Liver (tissue), 8 donors: ENCODE measurements at regions not wholly inside any gene's neighbourhood (a gene's known extent, or its start where the extent isn't known, plus 50 kb on each side); places are given as distances from the start of the nearest gene placed in this dataset.

Experiments
- DNase-seq: peaks from one replicate; pipeline ENCODE4 v3.0.0-alpha.2; 2017; ENCODE audit warnings: low spot score
- H3K27ac ChIP-seq, 2 donors: one replicate each; pipeline ENCODE4 v1.7.0; 2013; ENCODE audit warnings: inconsistent platforms in 2 of 2, low read length in 2 of 2, control low read depth in 1 of 2, low read depth in 1 of 2, mild to moderate bottlenecking in 1 of 2
- H3K27me3 ChIP-seq, 4 donors: one replicate each; pipeline versions ENCODE4 v1.6.1 to v1.7.0; 2013; ENCODE audit warnings: low read length in 3 of 4, inconsistent platforms in 1 of 4, mild to moderate bottlenecking in 1 of 4, moderate library complexity in 1 of 4; ENCODE audit not compliant: control insufficient read depth in 4 of 4, insufficient read depth in 4 of 4
- H3K36me3 ChIP-seq, 4 donors: one replicate each; pipeline versions ENCODE4 v1.6.1 to v1.7.0; 2013; ENCODE audit warnings: low read length in 3 of 4, mild to moderate bottlenecking in 3 of 4, low read depth in 1 of 4, moderate library complexity in 1 of 4; ENCODE audit not compliant: control insufficient read depth in 4 of 4, insufficient read depth in 3 of 4
- H3K4me1 ChIP-seq, 4 donors: one replicate each; pipeline versions ENCODE4 v1.6.1 to v1.7.0; 2013; ENCODE audit warnings: low read length in 3 of 4, mild to moderate bottlenecking in 3 of 4, moderate library complexity in 1 of 4; ENCODE audit not compliant: control insufficient read depth in 4 of 4, insufficient read depth in 4 of 4
- H3K4me3 ChIP-seq, 3 donors: one replicate each; pipeline versions ENCODE4 v1.6.1 to v1.7.0; 2013; ENCODE audit warnings: low read length in 3 of 3, control low read depth in 1 of 3, low read depth in 1 of 3, mild to moderate bottlenecking in 1 of 3
- H3K9ac ChIP-seq, 2 donors: one replicate each; pipeline ENCODE4 v1.7.0; 2013; ENCODE audit warnings: low read length in 2 of 2, mild to moderate bottlenecking in 2 of 2, moderate library complexity in 2 of 2, control low read depth in 1 of 2, low read depth in 1 of 2
- H3K9me3 ChIP-seq, 4 donors: one replicate each; pipeline versions ENCODE4 v1.6.1 to v1.7.0; 2013; ENCODE audit warnings: low read length in 3 of 4; ENCODE audit not compliant: control insufficient read depth in 4 of 4
- ATF3 ChIP-seq: IDR thresholded peaks from 2 replicates; pipeline ENCODE4 v1.6.1; 2016; ENCODE audit warnings: antibody characterized with exemption
- CTCF ChIP-seq: fragments of 150-350 bp; IDR thresholded peaks from 2 replicates; pipeline ENCODE4 v1.5.1; 2017; ENCODE audit warnings: improper control_type of control experiment, low read depth, low read length; ENCODE audit not compliant: missing input control
- EGR1 ChIP-seq, 2 donors: IDR thresholded peaks; 2 replicates each; pipeline ENCODE4 v1.6.1; 2016 to 2018; ENCODE audit warnings: antibody characterized with exemption in 2 of 2, low read depth in 2 of 2
- FOXA1 ChIP-seq: IDR thresholded peaks from 2 replicates; pipeline ENCODE4 v1.6.1; 2016; ENCODE audit warnings: antibody characterized with exemption
- FOXA2 ChIP-seq: IDR thresholded peaks from 2 replicates; pipeline ENCODE4 v1.6.1; 2016; ENCODE audit warnings: antibody characterized with exemption
- GABPA ChIP-seq, 2 donors: IDR thresholded peaks in 1 of 2; conservative IDR thresholded peaks in 1 of 2; 2 replicates each; pipeline ENCODE4 v1.6.1; 2016; ENCODE audit warnings: antibody characterized with exemption in 2 of 2, mild to moderate bottlenecking in 1 of 2, moderate library complexity in 1 of 2
- HNF4A ChIP-seq, 2 donors: conservative IDR thresholded peaks; 2 replicates each; pipeline ENCODE4 v1.6.1; 2016; ENCODE audit warnings: antibody characterized with exemption in 2 of 2, mild to moderate bottlenecking in 2 of 2
- HNF4G ChIP-seq: IDR thresholded peaks from 2 replicates; pipeline ENCODE4 v1.6.1; 2016; ENCODE audit warnings: antibody characterized with exemption
- JUND ChIP-seq, 2 donors: IDR thresholded peaks; 2 replicates each; pipeline ENCODE4 v1.6.1; 2016; ENCODE audit warnings: antibody characterized with exemption in 2 of 2
- MAX ChIP-seq: IDR thresholded peaks from 2 replicates; pipeline ENCODE4 v1.6.1; 2016; ENCODE audit warnings: antibody characterized with exemption
- NR2F2 ChIP-seq: IDR thresholded peaks from 2 replicates; pipeline ENCODE4 v1.6.1; 2016; ENCODE audit warnings: antibody characterized with exemption
- RAD21 ChIP-seq, 2 donors: IDR thresholded peaks; 2 replicates each; pipeline ENCODE4 v1.6.1; 2016; ENCODE audit warnings: antibody characterized with exemption in 2 of 2, mild to moderate bottlenecking in 2 of 2
- REST ChIP-seq: IDR thresholded peaks from 2 replicates; pipeline ENCODE4 v1.6.1; 2016; ENCODE audit warnings: antibody characterized with exemption, mild to moderate bottlenecking
- RXRA ChIP-seq, 2 donors: IDR thresholded peaks; 2 replicates each; pipeline ENCODE4 v1.6.1; 2017 to 2018; ENCODE audit warnings: antibody characterized with exemption in 2 of 2, mild to moderate bottlenecking in 1 of 2
- SP1 ChIP-seq: IDR thresholded peaks from 2 replicates; pipeline ENCODE4 v1.6.1; 2018; ENCODE audit warnings: antibody characterized with exemption, mild to moderate bottlenecking
- TAF1 ChIP-seq: conservative IDR thresholded peaks from 2 replicates; pipeline ENCODE4 v1.6.1; 2016; ENCODE audit warnings: antibody characterized with exemption, mild to moderate bottlenecking
- YY1 ChIP-seq: IDR thresholded peaks from 2 replicates; pipeline ENCODE4 v1.6.1; 2016; ENCODE audit warnings: antibody characterized with exemption, mild to moderate bottlenecking
- ZBTB33 ChIP-seq: IDR thresholded peaks from 2 replicates; pipeline ENCODE4 v1.6.1; 2016; ENCODE audit warnings: antibody characterized with exemption
- WGBS: extraction: QIAGEN DNeasy Blood & Tissue Kit; methylation state at CpG from one replicate; pipeline ENCODE4 v1.1.7; 2013; 5-methylcytosine and 5-hydroxymethylcytosine counted together
- donor health status: healthy.
- donor health status: healthy.
- donor health status: healthy.
- donor health status: healthy.
- donor health status: healthy.

GRCh38 chr5:8098081-8098480 lies 229.1 kb downstream of the MTRR start:
- Histone ChIP-seq H3K9ac (no peak overlapping the region), H3K27ac (no peak overlapping the region), H3K9me3 (no peaks in the 10 kb centered on the region), H3K36me3 (no peaks in the 10 kb centered on the region), H3K4me1 (no peaks in the 10 kb centered on the region), H3K27me3 (no peaks in the 10 kb centered on the region), H3K4me3 (no peak overlapping the region)
- WGBS: 73% methylated on average over 2 of the region's 2 CpGs
- no peak for DNase-seq
- TF ChIP-seq RAD21 (IDR thresholded peaks at IDR 0.05): no peak
- TF ChIP-seq HNF4A (conservative IDR thresholded peaks at IDR 0.05): no peak
- TF ChIP-seq MAX: no peak
- no peak for TF ChIP-seq EGR1 (IDR thresholded peaks at IDR 0.05; ENCODE audit: low read depth in 2 of 2)
- no peak for TF ChIP-seq GABPA (IDR thresholded peaks at IDR 0.05 in 1 of 2, conservative IDR thresholded peaks at IDR 0.05 in 1 of 2)
- no peak for TF ChIP-seq REST
- TF ChIP-seq SP1: no peak
- no peak for TF ChIP-seq FOXA2
- no peak for TF ChIP-seq FOXA1
- TF ChIP-seq RXRA (IDR thresholded peaks at IDR 0.05): no peak
- TF ChIP-seq JUND (IDR thresholded peaks at IDR 0.05): no peak
- TF ChIP-seq YY1: no peak
- TF ChIP-seq ZBTB33: no peak
- TF ChIP-seq CTCF: no peak
- no peak for TF ChIP-seq HNF4G

GRCh38 chr5:8102714-8103113 lies 233.8 kb downstream of the MTRR start:
- Histone ChIP-seq H3K27ac (no peak overlapping the region), H3K27me3 (no peaks in the 10 kb centered on the region), H3K9me3 (no peaks in the 10 kb centered on the region), H3K4me3 (no peak overlapping the region), H3K9ac (no peak overlapping the region), H3K4me1 (no peaks in the 10 kb centered on the region), H3K36me3 (no peaks in the 10 kb centered on the region)
- WGBS: 55% methylated on average over 1 of the region's 1 CpG
- DNase-seq: no peak
- TF ChIP-seq FOXA2 (no peak), ATF3 (no peak), RAD21 (IDR thresholded peaks at IDR 0.05) (no peak), JUND (IDR thresholded peaks at IDR 0.05) (no peak), HNF4G (no peak), SP1 (no peak), EGR1 (IDR thresholded peaks at IDR 0.05; ENCODE audit: low read depth in 2 of 2) (no peak), GABPA (IDR thresholded peaks at IDR 0.05 in 1 of 2, conservative IDR thresholded peaks at IDR 0.05 in 1 of 2) (no peak), RXRA (IDR thresholded peaks at IDR 0.05) (no peak), TAF1 (no peak), ZBTB33 (no peak), MAX (no peak), NR2F2 (no peak), FOXA1 (no peak), YY1 (no peak), HNF4A (conservative IDR thresholded peaks at IDR 0.05) (no peak), REST (no peak)
